GM19438 (cell line): ENCODE measurements at regions not wholly inside any gene's neighbourhood (a gene's known extent, or its start where the extent isn't known, plus 50 kb on each side); places are given as distances from the start of the nearest gene placed in this dataset.

Experiments used
- ATAC-seq: cut with Tn5 transposase; IDR thresholded peaks from one replicate; pipeline ENCODE4 v1.9.1; 2021; ENCODE audit warnings: low read depth; ENCODE audit not compliant: unreplicated experiment

DNA sequence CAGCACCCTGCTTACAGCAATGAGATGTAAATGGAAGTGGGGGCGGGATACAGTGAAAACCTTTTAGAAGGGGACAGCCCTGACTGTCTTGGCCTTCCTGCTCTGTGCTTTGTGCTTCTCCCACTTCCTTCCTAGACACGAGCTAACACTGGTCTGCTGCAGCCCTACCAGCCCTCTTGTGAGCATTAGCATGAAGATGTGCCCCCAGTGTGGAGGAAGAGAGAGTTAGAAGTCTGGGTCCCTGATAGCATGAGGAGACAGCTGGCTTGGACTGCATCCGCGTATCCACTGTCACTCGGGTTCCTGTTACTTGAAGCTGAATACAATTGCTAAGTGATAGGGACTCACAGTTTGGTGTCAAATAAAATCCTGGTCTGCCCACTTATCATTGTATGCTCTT is 248.1 kb upstream of the SOX5 start:
- ATAC-seq, result no peak

DNA sequence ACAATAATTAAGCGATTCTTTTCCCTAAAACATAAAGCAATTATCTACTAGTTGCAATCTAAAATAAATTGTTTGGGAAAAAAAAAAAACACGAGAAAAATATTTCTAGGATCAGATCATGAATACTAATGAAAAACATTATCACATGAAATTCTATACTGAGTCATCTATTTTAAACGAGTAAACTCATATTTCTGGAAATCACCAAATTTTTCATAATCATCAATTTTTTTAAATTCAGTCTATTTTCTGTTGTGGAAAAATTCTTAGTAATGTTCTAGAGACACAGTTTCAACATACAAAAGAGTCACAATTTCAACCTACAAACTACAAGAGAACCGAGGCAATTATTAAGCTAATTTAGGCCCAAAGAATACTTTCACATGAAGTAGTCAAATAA is 245.6 kb upstream of the SOX5 start:
- ATAC-seq, result no peak

DNA sequence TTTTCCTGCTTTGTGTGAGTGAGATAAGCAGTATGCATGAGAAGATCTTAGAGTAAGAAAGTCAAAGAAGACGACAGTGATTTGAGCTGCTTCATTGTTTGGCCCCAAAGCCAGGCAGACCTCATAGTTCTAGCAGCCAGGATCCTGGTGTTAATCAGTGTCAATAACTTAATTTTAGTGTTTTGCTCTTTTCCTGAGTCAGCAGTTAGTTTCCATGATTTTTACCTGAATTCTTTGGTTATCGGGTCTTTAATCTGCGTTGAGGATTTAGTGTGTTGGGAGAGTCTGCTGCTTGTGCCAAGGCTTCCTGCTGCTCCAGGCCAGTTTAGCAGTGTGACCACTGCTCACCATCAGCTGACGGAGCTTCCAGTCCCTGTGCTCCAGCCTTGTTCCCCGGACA is 241.6 kb upstream of the SOX5 start:
- no peak for ATAC-seq

GRCh38 chr12:24185782-24186181 is 236.3 kb upstream of the SOX5 start:
- no peak for ATAC-seq

GRCh38 chr12:24177889-24178288 is 228.4 kb upstream of the SOX5 start:
- peak; percentile 84 for ATAC-seq

DNA sequence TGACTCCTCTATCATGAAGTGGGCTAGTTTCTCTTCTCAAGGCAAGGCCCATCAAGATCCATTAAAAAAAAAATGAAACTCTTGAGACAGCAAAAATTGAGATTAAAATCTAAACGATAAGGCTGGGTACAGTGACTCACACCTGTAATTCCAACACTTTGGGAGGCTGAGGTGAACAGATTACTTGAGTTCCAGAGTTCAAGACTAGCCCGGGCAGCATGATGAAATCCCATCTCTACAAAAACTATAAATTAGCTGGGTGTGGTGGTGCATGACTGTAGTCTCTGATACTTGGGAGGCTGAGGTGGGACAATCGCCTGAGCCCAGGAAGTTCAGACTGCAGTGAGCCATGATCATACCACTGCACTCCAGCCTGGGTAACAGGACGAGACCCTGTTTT is 226.5 kb upstream of the SOX5 start:
- ATAC-seq, result no peak

- no peak for ATAC-seq
Observed at GRCh38 chr12:24175284-24175683, 225.8 kb upstream of the SOX5 start.

GRCh38 chr12:24173067-24173466 is 223.6 kb upstream of the SOX5 start:
- ATAC-seq, result no peak

DNA sequence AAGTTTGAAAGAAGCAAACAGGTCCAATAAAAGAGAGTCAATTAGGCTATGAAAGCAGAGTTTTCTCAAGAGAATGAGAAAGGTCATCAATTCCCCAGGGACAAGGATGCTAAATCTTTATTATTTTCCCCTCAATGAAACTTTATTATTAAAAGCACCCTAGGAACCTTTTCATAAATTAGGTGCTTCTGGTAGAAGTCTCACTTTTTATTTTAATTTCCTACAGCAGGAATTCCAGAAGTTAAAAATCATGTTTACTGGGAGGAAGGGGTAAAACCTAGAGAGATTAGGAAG is 223.2 kb upstream of the SOX5 start:
- ATAC-seq, result no peak

GRCh38 chr12:24172031-24172772 is 222.7 kb upstream of the SOX5 start:
- ATAC-seq, result peak; percentile 82

GRCh38 chr12:24155042-24155441 is 205.6 kb upstream of the SOX5 start:
- ATAC-seq, result no peak

GRCh38 chr12:24153079-24153478 is 203.6 kb upstream of the SOX5 start:
- no peak for ATAC-seq

DNA sequence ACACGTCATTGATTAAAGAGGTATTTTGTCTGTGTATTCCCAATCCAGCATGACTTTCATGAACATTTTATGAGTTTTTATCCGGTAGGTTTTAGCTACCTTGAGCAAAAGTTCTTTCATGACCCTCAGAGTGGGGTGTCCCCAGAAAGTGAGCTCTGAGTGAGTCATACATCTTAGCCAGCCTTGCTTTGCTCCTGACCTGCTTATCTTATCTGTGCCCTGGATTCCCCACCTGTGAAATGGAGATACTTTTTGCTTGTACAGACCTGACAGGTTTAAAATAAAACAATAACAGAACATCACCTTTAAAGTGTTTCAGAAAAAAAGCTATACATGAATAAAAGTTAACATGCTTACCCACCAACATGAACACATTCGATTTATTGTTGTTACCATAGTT is 202.8 kb upstream of the SOX5 start:
- ATAC-seq, result no peak

- ATAC-seq, result no peak
Observed at GRCh38 chr12:24143928-24144327, 194.5 kb upstream of the SOX5 start.

GRCh38 chr12:24139035-24139434 is 189.6 kb upstream of the SOX5 start:
- ATAC-seq, result no peak

- ATAC-seq, result no peak
Observed at GRCh38 chr12:24138041-24138440, 188.6 kb upstream of the SOX5 start.

GRCh38 chr12:24135158-24135850 is 185.8 kb upstream of the SOX5 start:
- no peak for ATAC-seq

- ATAC-seq, result no peak
Observed at GRCh38 chr12:24134092-24134491, 184.6 kb upstream of the SOX5 start.

DNA sequence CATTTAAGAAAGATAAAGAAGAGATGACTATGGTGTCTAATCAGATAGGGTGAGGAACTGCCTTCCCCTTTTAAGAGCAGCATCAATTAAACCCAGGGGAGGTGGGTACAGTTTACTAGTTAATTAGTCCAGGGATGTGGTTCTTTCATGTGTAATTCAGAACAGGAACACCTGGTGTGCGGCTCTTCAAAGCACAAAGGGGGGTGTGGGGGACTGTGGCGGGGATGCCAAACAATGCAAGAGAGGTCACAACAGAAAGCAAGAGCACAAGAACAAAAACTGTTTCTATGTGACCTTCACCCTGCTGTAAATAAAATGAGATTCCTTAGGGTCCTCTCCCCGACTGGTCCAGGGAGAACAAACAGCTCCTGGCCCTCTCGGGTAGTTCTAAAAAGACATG is 183.9 kb upstream of the SOX5 start:
- ATAC-seq, result no peak

GRCh38 chr12:24127919-24128721 is 178.7 kb upstream of the SOX5 start:
- ATAC-seq, result peak; percentile 96

DNA sequence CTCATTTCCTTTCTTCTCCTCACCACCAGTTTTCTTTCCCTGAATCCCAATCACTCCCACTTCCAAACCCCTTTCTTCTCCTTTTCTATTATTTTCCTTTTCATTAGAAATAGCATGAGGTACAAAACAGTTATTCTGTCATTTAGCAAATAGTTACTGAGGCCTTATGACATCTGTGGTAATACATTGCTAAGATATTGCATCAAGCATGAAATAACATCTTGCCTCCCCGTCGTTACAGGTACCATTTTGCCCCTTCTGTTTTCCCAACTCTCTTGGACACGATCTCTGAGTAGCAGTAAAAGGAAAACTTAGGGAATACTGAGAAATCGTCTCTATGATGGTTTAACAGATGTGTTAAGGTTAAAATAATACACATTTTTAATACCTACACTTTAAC is 175.8 kb upstream of the SOX5 start:
- no peak for ATAC-seq

- no peak for ATAC-seq
Observed at GRCh38 chr12:24121911-24122310, 172.4 kb upstream of the SOX5 start.
